ENCODE measurements at regions not wholly inside any gene's neighbourhood (a gene's known extent, or its start where the extent isn't known, plus 50 kb on each side); places are given as distances from the start of the nearest gene placed in this dataset.
A peak's percentile ranks its signal among the peaks of the same experiment; 100 is the strongest.

DNA sequence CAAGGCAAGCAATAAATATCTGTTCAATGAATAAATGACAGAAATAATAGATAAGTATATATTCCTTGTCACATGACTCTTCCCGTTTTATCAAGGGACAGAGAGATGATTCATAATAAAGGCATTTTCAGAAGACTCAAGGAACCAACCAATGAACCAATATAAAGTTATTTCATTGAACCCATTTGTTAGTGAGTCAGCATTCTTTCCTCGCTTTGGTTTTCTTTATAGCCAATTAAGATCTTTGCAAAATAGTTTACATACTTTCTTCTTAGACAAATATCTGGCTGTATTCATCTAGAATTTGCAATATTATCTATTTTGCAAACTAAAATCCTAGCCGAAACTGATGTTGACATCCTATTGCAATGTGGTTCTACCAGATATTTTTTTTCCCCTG, 269.4 kb downstream of the IL15 start:
- TF ChIP-seq, protein P1, sequence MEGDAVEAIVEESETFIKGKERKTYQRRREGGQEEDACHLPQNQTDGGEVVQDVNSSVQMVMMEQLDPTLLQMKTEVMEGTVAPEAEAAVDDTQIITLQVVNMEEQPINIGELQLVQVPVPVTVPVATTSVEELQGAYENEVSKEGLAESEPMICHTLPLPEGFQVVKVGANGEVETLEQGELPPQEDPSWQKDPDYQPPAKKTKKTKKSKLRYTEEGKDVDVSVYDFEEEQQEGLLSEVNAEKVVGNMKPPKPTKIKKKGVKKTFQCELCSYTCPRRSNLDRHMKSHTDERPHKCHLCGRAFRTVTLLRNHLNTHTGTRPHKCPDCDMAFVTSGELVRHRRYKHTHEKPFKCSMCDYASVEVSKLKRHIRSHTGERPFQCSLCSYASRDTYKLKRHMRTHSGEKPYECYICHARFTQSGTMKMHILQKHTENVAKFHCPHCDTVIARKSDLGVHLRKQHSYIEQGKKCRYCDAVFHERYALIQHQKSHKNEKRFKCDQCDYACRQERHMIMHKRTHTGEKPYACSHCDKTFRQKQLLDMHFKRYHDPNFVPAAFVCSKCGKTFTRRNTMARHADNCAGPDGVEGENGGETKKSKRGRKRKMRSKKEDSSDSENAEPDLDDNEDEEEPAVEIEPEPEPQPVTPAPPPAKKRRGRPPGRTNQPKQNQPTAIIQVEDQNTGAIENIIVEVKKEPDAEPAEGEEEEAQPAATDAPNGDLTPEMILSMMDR (conservative IDR thresholded peaks at IDR 0.05; ENCODE audit: low read depth, low read length) = no peak
- no peak for TF ChIP-seq EZH2 (IDR thresholded peaks at IDR 0.05; ENCODE audit: borderline replicate concordance, low read depth, low read length, poor library complexity, severe bottlenecking)
- no peaks in the 10 kb centered on the region for H3K9me3 ChIP-seq (ENCODE audit: low read depth, low read length, poor library complexity, severe bottlenecking)
- no peaks in the 10 kb centered on the region for H3K27me3 ChIP-seq (replicated peaks; ENCODE audit: insufficient read depth, low read depth, low read length, poor library complexity)
- no TSS peak for BruUV-seq (replicated peaks)
- ChIA-PET CTCF (no interaction called here), POLR2A (ENCODE audit: low non-redundant PET) (no interaction called here)
- no peak overlapping the region for H3K27ac ChIP-seq (ENCODE audit: low read depth, low read length, poor library complexity, severe bottlenecking)
- no peaks in the 10 kb centered on the region for H3K36me3 ChIP-seq (ENCODE audit: insufficient read depth, low read length, poor library complexity, severe bottlenecking)
- H3K4me1 ChIP-seq (ENCODE audit: insufficient read depth, low read length, poor library complexity, severe bottlenecking) = no peaks in the 10 kb centered on the region
- intact Hi-C loops (cut with micrococcal nuclease; ENCODE audit: unreplicated experiment) = no loop called here
- no peak for DNase-seq (ENCODE audit: low spot score)
- no peak overlapping the region for H3K4me3 ChIP-seq (ENCODE audit: low read depth, low read length, poor library complexity, severe bottlenecking)

DNA sequence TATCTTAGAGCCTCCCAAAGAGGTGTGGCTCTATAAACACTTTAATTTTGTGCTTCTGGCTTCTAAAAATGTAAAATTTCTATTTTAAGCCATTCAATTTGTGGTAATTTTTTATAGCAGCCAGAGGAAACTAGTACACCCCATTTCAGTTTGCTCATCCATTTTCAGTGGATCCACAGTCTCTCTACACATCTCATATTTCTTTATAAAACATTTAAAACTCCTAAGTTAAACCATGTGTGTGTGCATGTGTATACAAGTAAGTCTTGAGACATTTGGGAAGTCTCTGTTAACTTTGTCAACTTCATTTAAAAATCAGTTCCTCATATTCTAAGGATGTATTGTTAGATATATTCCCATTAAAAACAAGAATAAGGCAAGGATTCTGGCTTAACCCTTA, 273.2 kb downstream of the IL15 start:
- H3K4me1 ChIP-seq (ENCODE audit: insufficient read depth, low read length, poor library complexity, severe bottlenecking) = no peaks in the 10 kb centered on the region
- intact Hi-C loops (cut with micrococcal nuclease; ENCODE audit: unreplicated experiment) = no loop called here
- H3K4me3 ChIP-seq (ENCODE audit: low read depth, low read length, poor library complexity, severe bottlenecking) = no peak overlapping the region
- no peaks in the 10 kb centered on the region for H3K9me3 ChIP-seq (ENCODE audit: low read depth, low read length, poor library complexity, severe bottlenecking)
- no peak overlapping the region for H3K27ac ChIP-seq (ENCODE audit: low read depth, low read length, poor library complexity, severe bottlenecking)
- no peaks in the 10 kb centered on the region for H3K36me3 ChIP-seq (ENCODE audit: insufficient read depth, low read length, poor library complexity, severe bottlenecking)
- ChIA-PET POLR2A (ENCODE audit: low non-redundant PET) (no interaction called here), CTCF (no interaction called here)
- no peak for TF ChIP-seq EZH2 (IDR thresholded peaks at IDR 0.05; ENCODE audit: borderline replicate concordance, low read depth, low read length, poor library complexity, severe bottlenecking)
- TF ChIP-seq, protein P1 (conservative IDR thresholded peaks at IDR 0.05; ENCODE audit: low read depth, low read length) = no peak
- no peaks in the 10 kb centered on the region for H3K27me3 ChIP-seq (replicated peaks; ENCODE audit: insufficient read depth, low read depth, low read length, poor library complexity)
- no TSS peak for BruUV-seq (replicated peaks)
- DNase-seq (ENCODE audit: low spot score) = no peak

DNA sequence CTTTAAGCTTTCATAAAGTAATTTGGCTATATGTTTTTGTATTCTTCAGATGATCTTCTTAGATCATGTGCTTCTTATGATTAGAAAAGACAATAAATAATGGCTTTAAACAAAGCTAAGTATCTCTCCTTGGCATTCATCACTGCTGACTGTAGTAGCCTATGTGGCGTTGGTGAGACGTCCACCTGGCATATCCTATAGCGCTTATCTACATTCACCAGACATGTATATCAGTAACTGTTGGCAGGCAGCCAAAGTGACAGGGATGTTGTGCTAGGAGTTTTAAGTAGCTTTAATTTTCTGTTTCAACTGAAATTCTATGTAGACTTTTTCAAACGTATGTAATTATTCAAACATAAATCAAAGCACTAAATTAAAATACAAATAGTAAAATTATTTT, 276.4 kb downstream of the IL15 start:
- H3K4me3 ChIP-seq (ENCODE audit: low read depth, low read length, poor library complexity, severe bottlenecking) = no peak overlapping the region
- H3K36me3 ChIP-seq (ENCODE audit: insufficient read depth, low read length, poor library complexity, severe bottlenecking) = no peaks in the 10 kb centered on the region
- H3K4me1 ChIP-seq (ENCODE audit: insufficient read depth, low read length, poor library complexity, severe bottlenecking) = no peaks in the 10 kb centered on the region
- TF ChIP-seq, protein P1 (conservative IDR thresholded peaks at IDR 0.05; ENCODE audit: low read depth, low read length) = no peak
- TF ChIP-seq EZH2 (IDR thresholded peaks at IDR 0.05; ENCODE audit: borderline replicate concordance, low read depth, low read length, poor library complexity, severe bottlenecking) = no peak
- BruUV-seq (replicated peaks) = no TSS peak
- no peaks in the 10 kb centered on the region for H3K27me3 ChIP-seq (replicated peaks; ENCODE audit: insufficient read depth, low read depth, low read length, poor library complexity)
- intact Hi-C loops (cut with micrococcal nuclease; ENCODE audit: unreplicated experiment) = no loop called here
- DNase-seq (ENCODE audit: low spot score) = peak; percentile 18
- no peak overlapping the region for H3K27ac ChIP-seq (ENCODE audit: low read depth, low read length, poor library complexity, severe bottlenecking)
- POLR2A ChIA-PET (ENCODE audit: low non-redundant PET) = no interaction called here
- H3K9me3 ChIP-seq (ENCODE audit: low read depth, low read length, poor library complexity, severe bottlenecking) = no peaks in the 10 kb centered on the region
- CTCF ChIA-PET = no interaction called here
